Liver (tissue), 7 donors: ENCODE measurements at regions not wholly inside any gene's neighbourhood (a gene's known extent, or its start where the extent isn't known, plus 50 kb on each side); places are given as distances from the start of the nearest gene placed in this dataset.

Source experiments
- DNase-seq: peaks from one replicate; pipeline ENCODE4 v3.0.0-alpha.2; 2017; ENCODE audit warnings: low spot score
- H3K27ac ChIP-seq, 2 donors: one replicate each; pipeline ENCODE4 v1.7.0; 2013; ENCODE audit warnings: inconsistent platforms in 2 of 2, low read length in 2 of 2, control low read depth in 1 of 2, low read depth in 1 of 2, mild to moderate bottlenecking in 1 of 2
- H3K27me3 ChIP-seq, 4 donors: one replicate each; pipeline versions ENCODE4 v1.6.1 to v1.7.0; 2013; ENCODE audit warnings: low read length in 3 of 4, inconsistent platforms in 1 of 4, mild to moderate bottlenecking in 1 of 4, moderate library complexity in 1 of 4; ENCODE audit not compliant: control insufficient read depth in 4 of 4, insufficient read depth in 4 of 4
- H3K36me3 ChIP-seq, 4 donors: one replicate each; pipeline versions ENCODE4 v1.6.1 to v1.7.0; 2013; ENCODE audit warnings: low read length in 3 of 4, mild to moderate bottlenecking in 3 of 4, low read depth in 1 of 4, moderate library complexity in 1 of 4; ENCODE audit not compliant: control insufficient read depth in 4 of 4, insufficient read depth in 3 of 4
- H3K4me1 ChIP-seq, 4 donors: one replicate each; pipeline versions ENCODE4 v1.6.1 to v1.7.0; 2013; ENCODE audit warnings: low read length in 3 of 4, mild to moderate bottlenecking in 3 of 4, moderate library complexity in 1 of 4; ENCODE audit not compliant: control insufficient read depth in 4 of 4, insufficient read depth in 4 of 4
- H3K4me3 ChIP-seq, 3 donors: one replicate each; pipeline versions ENCODE4 v1.6.1 to v1.7.0; 2013; ENCODE audit warnings: low read length in 3 of 3, control low read depth in 1 of 3, low read depth in 1 of 3, mild to moderate bottlenecking in 1 of 3
- H3K9ac ChIP-seq, 2 donors: one replicate each; pipeline ENCODE4 v1.7.0; 2013; ENCODE audit warnings: low read length in 2 of 2, mild to moderate bottlenecking in 2 of 2, moderate library complexity in 2 of 2, control low read depth in 1 of 2, low read depth in 1 of 2
- H3K9me3 ChIP-seq, 4 donors: one replicate each; pipeline versions ENCODE4 v1.6.1 to v1.7.0; 2013; ENCODE audit warnings: low read length in 3 of 4; ENCODE audit not compliant: control insufficient read depth in 4 of 4
- EGR1 ChIP-seq, 2 donors: IDR thresholded peaks; 2 replicates each; pipeline ENCODE4 v1.6.1; 2016 to 2018; ENCODE audit warnings: antibody characterized with exemption in 2 of 2, low read depth in 2 of 2
- FOXA1 ChIP-seq: IDR thresholded peaks from 2 replicates; pipeline ENCODE4 v1.6.1; 2016; ENCODE audit warnings: antibody characterized with exemption
- HNF4A ChIP-seq, 2 donors: conservative IDR thresholded peaks; 2 replicates each; pipeline ENCODE4 v1.6.1; 2016; ENCODE audit warnings: antibody characterized with exemption in 2 of 2, mild to moderate bottlenecking in 2 of 2
- JUND ChIP-seq, 2 donors: IDR thresholded peaks; 2 replicates each; pipeline ENCODE4 v1.6.1; 2016; ENCODE audit warnings: antibody characterized with exemption in 2 of 2
- NR2F2 ChIP-seq: IDR thresholded peaks from 2 replicates; pipeline ENCODE4 v1.6.1; 2016; ENCODE audit warnings: antibody characterized with exemption
- RAD21 ChIP-seq, 2 donors: IDR thresholded peaks; 2 replicates each; pipeline ENCODE4 v1.6.1; 2016; ENCODE audit warnings: antibody characterized with exemption in 2 of 2, mild to moderate bottlenecking in 2 of 2
- RXRA ChIP-seq, 2 donors: IDR thresholded peaks; 2 replicates each; pipeline ENCODE4 v1.6.1; 2017 to 2018; ENCODE audit warnings: antibody characterized with exemption in 2 of 2, mild to moderate bottlenecking in 1 of 2
- SP1 ChIP-seq: IDR thresholded peaks from 2 replicates; pipeline ENCODE4 v1.6.1; 2018; ENCODE audit warnings: antibody characterized with exemption, mild to moderate bottlenecking
- YY1 ChIP-seq: IDR thresholded peaks from 2 replicates; pipeline ENCODE4 v1.6.1; 2016; ENCODE audit warnings: antibody characterized with exemption, mild to moderate bottlenecking
- WGBS: extraction: QIAGEN DNeasy Blood & Tissue Kit; methylation state at CpG from one replicate; pipeline ENCODE4 v1.1.7; 2013; 5-methylcytosine and 5-hydroxymethylcytosine counted together
- TF ChIP-seq, protein P1 (sequence below): IDR thresholded peaks from 2 replicates; pipeline ENCODE4 v1.6.1; 2016; ENCODE audit warnings: antibody characterized with exemption, mild to moderate bottlenecking
- TF ChIP-seq, protein P2 (sequence below): IDR thresholded peaks from 2 replicates; pipeline ENCODE4 v1.6.1; 2016; ENCODE audit warnings: antibody characterized with exemption
- TF ChIP-seq, protein P3 (sequence below): IDR thresholded peaks from 2 replicates; pipeline ENCODE4 v1.6.1; 2016; ENCODE audit warnings: antibody characterized with exemption
- donor health status: healthy.
- donor health status: healthy.
- donor health status: healthy.
- donor health status: healthy.

DNA sequence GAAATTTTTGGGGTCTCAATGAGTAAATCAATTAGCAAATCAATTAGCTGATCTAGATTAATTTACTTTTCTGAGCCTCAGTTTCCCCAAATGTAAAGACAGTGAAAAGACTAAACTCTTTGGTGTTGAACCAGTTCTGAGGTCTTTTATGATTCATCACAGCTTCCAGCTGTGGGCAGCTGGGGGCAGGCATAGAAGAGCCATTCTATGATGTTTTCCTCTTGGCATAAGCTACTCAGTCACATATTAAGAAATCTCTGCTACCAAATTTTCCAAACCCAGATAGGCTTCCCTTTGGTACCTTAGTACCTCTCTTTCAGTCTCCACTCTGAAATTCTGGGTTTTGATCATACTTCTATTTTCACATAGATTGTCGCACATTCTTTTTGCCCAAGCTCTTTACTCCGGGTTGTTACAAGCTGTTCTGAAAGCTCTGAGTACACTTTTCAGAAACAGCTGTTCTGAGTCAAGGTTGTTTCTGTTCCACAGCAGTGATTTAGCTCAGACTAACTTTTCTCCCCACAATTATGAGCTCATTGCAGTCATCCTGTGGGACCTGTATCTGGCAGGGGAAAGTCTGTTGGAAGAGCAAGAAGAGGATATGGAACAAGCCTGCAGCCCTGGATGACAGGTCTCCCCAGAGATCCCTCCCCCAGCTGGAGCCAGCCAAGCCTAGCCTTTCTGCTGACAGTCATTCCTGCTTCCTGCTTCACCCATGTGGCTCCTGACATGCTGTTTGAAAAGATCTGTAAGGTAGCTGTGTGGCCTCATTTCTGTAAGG, 599.6 kb upstream of the GHITM start:
- TF ChIP-seq, protein P1, sequence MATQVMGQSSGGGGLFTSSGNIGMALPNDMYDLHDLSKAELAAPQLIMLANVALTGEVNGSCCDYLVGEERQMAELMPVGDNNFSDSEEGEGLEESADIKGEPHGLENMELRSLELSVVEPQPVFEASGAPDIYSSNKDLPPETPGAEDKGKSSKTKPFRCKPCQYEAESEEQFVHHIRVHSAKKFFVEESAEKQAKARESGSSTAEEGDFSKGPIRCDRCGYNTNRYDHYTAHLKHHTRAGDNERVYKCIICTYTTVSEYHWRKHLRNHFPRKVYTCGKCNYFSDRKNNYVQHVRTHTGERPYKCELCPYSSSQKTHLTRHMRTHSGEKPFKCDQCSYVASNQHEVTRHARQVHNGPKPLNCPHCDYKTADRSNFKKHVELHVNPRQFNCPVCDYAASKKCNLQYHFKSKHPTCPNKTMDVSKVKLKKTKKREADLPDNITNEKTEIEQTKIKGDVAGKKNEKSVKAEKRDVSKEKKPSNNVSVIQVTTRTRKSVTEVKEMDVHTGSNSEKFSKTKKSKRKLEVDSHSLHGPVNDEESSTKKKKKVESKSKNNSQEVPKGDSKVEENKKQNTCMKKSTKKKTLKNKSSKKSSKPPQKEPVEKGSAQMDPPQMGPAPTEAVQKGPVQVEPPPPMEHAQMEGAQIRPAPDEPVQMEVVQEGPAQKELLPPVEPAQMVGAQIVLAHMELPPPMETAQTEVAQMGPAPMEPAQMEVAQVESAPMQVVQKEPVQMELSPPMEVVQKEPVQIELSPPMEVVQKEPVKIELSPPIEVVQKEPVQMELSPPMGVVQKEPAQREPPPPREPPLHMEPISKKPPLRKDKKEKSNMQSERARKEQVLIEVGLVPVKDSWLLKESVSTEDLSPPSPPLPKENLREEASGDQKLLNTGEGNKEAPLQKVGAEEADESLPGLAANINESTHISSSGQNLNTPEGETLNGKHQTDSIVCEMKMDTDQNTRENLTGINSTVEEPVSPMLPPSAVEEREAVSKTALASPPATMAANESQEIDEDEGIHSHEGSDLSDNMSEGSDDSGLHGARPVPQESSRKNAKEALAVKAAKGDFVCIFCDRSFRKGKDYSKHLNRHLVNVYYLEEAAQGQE = no peak
- TF ChIP-seq HNF4A (conservative IDR thresholded peaks at IDR 0.05) = no peak
- TF ChIP-seq YY1 = no peak
- TF ChIP-seq SP1 = no peak
- TF ChIP-seq, protein P2, sequence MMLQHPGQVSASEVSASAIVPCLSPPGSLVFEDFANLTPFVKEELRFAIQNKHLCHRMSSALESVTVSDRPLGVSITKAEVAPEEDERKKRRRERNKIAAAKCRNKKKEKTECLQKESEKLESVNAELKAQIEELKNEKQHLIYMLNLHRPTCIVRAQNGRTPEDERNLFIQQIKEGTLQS = no peak
- TF ChIP-seq, protein P3, sequence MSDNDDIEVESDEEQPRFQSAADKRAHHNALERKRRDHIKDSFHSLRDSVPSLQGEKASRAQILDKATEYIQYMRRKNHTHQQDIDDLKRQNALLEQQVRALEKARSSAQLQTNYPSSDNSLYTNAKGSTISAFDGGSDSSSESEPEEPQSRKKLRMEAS = no peak
- no peak for TF ChIP-seq FOXA1
- TF ChIP-seq RAD21 (IDR thresholded peaks at IDR 0.05) = no peak
- TF ChIP-seq RXRA (IDR thresholded peaks at IDR 0.05) = no peak
- Histone ChIP-seq H3K4me1 (no peaks in the 10 kb centered on the region), H3K27me3 (no peaks in the 10 kb centered on the region), H3K27ac (no peak overlapping the region), H3K9ac (no peak overlapping the region), H3K36me3 (no peaks in the 10 kb centered on the region), H3K9me3 (no peaks in the 10 kb centered on the region), H3K4me3 (no peak overlapping the region)
- 78% methylated on average over 2 of the region's 2 CpGs for WGBS
- no peak for DNase-seq

DNA sequence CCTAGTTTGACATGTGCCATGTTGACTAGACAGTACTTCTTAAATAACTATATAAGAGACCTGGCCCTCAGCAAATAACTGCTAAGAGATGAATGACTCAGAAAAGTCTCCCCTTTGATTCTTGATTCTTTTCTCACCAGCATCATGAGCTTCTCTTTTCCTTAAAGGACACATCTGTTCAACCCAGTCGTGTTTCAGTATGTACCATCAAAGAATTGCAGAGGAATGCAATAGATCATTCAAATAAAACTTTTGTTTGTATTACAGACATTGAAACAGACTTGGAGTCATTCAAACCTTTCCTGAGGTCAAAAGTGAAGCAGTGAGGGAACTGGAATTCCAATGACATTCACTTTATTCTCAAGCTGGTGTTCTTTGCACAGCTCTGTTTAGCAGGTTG, 598.3 kb upstream of the GHITM start:
- no peak overlapping the region for H3K4me3 ChIP-seq
- WGBS = 18% methylated on average over 1 of the region's 1 CpG
- TF ChIP-seq, protein P1 = no peak
- TF ChIP-seq EGR1 (IDR thresholded peaks at IDR 0.05; ENCODE audit: low read depth in 2 of 2) (no peak), HNF4A (conservative IDR thresholded peaks at IDR 0.05) (no peak), FOXA1 (no peak), NR2F2 (no peak), JUND (IDR thresholded peaks at IDR 0.05) (no peak)
- H3K27ac ChIP-seq = no peak overlapping the region
- no peaks in the 10 kb centered on the region for H3K27me3 ChIP-seq
- no peaks in the 10 kb centered on the region for H3K9me3 ChIP-seq
- no peak for DNase-seq
- no peak overlapping the region for H3K9ac ChIP-seq
- no peaks in the 10 kb centered on the region for H3K36me3 ChIP-seq
- H3K4me1 ChIP-seq = no peaks in the 10 kb centered on the region
